M059J (cell line): ENCODE measurements at regions not wholly inside any gene's neighbourhood (a gene's known extent, or its start where the extent isn't known, plus 50 kb on each side); places are given as distances from the start of the nearest gene placed in this dataset.

Experiments used
- DNase-seq: peaks from one replicate; pipeline ENCODE4 v3.0.0-alpha.2; 2012; ENCODE audit warnings: low read depth

DNA sequence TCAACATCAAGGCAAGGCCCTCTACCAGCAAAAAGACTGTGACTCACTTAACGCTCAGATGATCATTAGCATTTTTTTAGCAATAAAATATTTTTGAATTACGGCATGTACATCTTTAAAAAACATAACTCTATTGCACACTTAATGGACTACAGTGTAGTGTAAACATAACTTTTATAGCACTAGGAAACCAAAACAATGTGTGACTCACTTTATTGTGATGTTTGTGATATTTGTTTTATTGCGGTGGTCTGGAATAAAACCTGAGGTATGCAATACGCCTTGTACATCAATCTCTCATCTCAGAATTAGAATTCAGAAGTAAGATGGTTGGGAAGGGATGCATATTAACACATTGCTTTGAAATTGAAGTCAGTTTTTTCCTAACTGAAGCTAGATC is 106.9 kb upstream of the PTCH1 start:
- DNase-seq: peak; percentile 75

- no peak for DNase-seq
Observed at GRCh38 chr9:95620722-95621121, 104.0 kb upstream of the PTCH1 start.

- no peak for DNase-seq
Observed at GRCh38 chr9:95620314-95620713, 103.5 kb upstream of the PTCH1 start.

- no peak for DNase-seq
Observed at GRCh38 chr9:95615246-95615645, 98.5 kb upstream of the PTCH1 start.

DNA sequence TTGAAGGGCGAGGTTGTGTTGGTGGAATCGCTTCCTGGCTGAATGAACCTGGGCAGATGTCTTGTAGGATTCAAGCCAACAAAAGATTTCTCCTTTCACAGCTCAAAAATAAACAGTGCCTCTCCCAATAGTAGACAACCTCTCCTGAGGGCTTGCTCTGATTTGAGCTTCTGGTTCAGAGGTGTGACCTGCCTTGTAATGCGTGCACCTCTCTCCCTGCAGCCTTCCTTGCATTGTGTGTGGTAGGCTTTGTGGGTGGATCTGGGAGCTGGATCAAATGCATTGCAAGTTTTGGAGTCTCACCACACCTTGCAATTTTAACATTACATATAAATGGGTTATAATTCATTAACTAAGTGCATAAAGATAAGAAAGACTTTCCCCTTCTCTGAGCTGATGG is 96.9 kb upstream of the PTCH1 start:
- DNase-seq: no peak

- DNase-seq: no peak
Observed at GRCh38 chr9:95611354-95611753, 94.6 kb upstream of the PTCH1 start.

DNA sequence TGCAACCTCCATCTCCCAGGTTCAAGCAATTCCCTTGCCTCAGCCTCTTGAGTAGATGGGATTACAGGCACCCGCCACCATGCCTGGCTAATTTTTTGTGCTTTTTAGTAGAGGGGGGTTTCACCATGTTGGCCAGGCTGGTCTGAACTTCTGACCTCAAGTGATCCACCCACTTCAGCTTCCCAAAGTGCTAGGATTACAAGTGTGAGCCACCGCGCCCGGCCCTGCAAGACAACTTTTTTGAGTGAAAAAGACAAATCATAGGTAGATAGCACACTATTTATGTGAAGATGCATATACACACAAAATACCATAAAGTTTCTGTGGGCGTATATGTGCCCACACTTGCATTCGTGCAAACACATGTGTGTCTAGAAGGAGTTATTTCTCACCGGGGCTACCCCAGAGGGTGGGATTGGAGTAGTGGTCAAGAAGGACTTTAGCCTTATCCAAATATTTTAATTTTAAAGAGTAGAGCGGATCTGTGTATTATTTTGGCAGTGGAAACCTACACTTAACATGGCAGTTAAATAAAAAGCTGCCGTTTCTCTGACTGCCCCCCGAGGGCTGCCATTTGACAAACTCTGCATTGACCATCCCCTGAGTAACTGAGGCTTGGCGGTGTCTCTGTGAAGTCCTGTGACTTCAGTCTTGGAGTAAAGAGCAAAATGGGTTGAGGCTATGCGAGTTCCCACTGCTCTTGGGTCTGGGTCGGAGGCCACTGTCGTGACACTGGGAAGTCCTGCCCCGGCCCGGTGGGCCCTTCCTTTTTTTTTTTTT is 93.4 kb upstream of the PTCH1 start:
- DNase-seq: no peak

DNA sequence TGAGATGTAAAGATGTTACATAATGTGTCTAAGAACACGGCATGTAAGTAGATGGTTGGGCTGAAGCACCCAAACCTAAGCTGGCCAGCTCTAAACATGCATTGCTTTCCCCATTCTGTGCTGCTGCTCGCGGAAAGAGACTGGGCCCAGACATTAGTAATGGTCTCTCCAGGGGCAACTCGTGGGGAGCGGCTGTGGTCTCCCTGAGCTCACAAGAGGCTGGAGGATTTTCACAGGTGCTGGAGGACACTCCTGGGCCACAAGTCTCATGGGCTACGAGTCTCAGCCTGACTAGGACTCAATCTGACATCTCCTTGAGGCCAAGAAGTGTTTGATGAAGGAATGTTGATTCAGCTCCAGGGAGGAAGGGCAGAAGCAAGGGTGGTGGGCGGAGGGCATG is 92.7 kb upstream of the PTCH1 start:
- no peak for DNase-seq

DNA sequence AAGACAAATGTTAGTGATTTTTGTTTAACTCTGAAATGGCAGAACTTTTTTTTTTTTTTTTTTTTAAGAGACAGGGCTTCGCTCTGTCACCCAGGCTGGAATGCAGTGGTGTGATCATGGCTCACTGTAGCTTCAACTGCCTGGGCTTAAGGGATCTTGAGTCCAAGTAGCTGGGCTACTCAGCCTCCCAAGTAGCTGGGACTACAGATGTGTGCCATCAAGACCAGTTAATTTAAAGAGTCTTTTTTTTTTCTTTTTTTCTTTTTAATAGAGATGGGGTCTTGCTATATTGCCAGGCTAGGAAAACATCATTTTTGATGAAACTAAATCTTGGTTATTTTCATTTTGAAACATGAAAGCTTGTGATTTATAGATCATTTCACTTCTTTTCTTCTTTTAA is 91.6 kb upstream of the PTCH1 start:
- DNase-seq: no peak

DNA sequence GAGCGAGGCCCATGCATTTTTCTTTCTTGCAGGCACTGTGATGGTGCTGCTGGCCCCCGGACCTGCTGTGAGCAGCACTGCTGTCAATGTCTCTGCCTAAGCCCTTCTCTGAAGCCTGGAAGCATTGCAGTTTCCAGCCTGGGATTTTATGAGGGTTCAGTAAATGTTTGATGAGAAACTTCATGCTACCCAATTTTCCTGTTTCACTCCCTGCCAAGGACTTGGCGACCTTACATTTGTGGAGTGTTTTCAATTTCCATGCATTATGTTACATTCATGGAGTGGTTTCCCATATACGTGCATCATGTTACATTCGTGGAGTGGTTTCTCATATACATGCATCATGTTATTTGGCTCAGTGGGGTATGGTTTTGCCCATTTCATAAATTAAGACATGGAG is 90.7 kb upstream of the PTCH1 start:
- DNase-seq: no peak

GRCh38 chr9:95606489-95607350 is 89.9 kb upstream of the PTCH1 start:
- no peak for DNase-seq

- peak; percentile 75 for DNase-seq
Observed at GRCh38 chr9:95605816-95606488, 89.2 kb upstream of the PTCH1 start.

DNA sequence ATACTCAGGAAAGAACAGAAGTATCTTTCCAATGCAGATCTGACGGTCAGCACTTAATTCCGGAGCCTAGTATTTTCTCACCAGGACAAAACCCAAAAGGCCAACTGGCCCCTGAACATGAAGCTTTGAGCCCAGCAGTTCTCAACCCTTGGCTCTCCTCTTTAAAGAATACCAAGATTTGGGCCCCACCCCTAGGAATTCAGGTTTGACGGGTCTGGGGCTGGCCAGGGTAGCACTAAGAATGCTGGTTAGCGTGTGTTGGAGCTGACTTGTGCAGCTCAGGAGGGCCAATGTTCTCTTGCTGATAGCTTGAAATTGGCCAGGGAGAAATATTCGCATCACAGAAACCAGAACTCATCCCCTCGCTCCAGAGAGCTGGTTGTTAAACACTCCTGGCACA is 88.3 kb upstream of the PTCH1 start:
- DNase-seq: no peak

DNA sequence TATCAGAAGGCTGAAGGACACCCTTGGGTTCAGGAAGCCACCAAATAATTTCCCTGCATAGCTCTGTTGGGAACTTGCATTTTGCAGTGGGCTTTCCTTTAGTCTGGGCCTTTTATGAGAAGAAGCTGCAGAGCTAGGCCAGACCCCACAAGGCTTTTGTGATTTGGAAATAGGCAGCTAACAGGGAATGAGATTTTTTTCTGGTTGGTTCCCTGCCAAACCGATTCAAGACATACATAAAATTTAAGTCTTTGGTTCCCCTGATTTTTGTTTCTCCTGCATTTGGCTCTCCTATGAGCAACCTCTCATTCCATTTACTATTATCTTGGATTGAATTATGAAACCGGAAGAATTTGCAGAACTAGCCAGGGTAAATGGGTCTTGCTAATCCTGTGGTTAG is 81.5 kb upstream of the PTCH1 start:
- DNase-seq: no peak

DNA sequence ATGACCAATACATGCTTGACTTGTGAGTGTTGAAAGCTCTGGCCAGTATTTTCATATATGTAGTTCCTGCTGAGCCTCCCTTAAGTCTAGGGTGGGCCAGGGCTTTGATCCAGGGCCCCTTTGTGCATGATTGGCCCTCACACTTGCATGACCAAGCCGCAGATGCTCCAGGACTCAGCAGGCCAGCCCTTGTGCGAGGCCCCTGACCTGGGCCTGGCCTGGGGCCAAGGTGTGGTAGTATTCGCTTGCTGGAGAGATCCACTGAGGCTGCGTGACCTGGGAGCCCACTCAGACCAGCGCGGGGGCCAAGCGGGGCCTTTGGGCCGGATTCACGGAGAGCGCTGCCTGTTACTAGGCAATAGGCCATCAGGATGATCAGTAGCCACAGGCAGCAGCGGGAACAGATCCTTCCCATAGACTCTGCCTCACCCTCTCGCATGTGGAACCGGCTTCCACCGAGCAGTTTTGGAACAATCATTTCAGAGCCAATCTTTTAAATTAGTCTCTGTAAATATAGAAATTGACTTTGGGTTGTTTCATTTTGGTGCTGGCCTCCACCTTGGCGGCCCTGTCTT is 79.0 kb upstream of the PTCH1 start:
- no peak for DNase-seq

- DNase-seq: no peak
Observed at GRCh38 chr9:95592931-95593330, 76.2 kb upstream of the PTCH1 start.

- DNase-seq: no peak
Observed at GRCh38 chr9:95588724-95589588, 72.2 kb upstream of the PTCH1 start.

- DNase-seq: no peak
Observed at GRCh38 chr9:95587021-95587964, 70.5 kb upstream of the PTCH1 start.

DNA sequence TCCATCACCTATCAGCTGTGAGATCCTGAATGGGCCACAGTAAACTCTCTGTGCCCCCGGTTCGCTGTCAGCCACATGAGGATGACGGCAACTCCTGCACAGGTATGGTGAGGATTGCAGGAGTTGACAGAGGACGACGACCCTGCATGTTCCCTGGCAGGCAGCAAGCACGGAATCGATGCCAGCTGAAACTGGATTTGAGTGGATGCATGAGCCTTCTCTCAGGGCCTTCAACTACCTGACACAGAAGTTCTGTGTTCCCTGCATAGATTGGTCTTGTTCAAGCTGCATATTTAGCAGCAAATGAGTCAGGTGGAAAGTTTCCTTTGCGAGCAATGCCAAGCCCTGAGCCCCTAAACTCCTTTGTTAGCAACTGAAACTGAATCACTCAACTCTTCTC is 69.6 kb upstream of the PTCH1 start:
- DNase-seq: no peak

GRCh38 chr9:95585824-95586223 is 69.1 kb upstream of the PTCH1 start:
- DNase-seq: no peak
